Activated T-helper 1 cell treated with anti-CD3 and anti-CD28 coated beads, Interleukin-2, amount 50 U/mL, for 16 hours (primary cell): ENCODE measurements at regions not wholly inside any gene's neighbourhood (a gene's known extent, or its start where the extent isn't known, plus 50 kb on each side); places are given as distances from the start of the nearest gene placed in this dataset.
"Not testable (repeated sequence)": the region's sequence is repeated elsewhere in the genome, so short reads cannot be mapped to it uniquely, and the experiment has no call there.

Experiments
- DNase-seq, 2 donors: peaks; one replicate each; pipeline ENCODE4 v3.0.0-alpha.2; 2020; ENCODE audit warnings: low read depth in 1 of 2, low spot score in 1 of 2

DNA sequence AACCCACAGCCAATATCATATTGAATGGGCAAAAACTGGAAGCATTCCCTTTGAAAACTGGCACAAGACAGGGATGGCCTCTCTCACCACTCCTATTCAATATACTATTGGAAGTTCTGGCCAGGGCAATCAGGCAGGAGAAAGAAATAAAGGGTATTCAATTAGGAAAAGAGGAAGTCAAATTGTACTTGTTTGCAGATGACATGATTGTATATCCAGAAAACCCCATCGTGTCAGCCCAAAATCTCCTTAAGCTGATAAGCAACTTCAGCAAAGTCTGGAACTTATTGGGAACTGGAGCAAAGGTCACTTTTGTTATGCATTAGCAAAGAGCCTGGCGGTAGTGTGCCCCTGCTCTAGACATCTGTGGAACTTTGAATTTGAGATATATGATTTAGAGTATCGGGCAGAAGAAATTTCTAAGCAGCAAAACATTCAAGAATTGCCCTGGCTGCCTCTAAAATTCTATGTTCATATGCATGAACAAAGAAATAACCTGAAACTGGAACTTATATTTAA lies 53.4 kb upstream of the PSMA1 start:
- not testable (repeated sequence) for DNase-seq

DNA sequence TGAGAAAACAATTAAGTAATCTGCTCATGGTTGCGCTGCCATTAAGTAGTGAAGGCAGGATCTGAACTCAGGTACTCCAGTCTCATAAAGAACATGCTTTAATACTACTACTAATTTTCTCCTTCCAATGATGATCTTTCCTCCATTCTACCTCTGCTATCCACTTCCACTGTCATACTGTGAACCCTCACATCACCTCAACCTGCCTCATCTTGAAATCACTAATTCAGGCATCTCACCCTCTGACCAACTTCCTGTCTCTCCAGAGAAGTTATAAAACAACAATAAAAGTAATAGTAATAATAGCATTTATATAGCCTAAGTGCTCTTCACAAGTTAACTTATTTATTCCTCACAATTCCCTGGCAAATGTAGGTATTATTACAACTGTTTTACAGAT lies 57.1 kb upstream of the PSMA1 start:
- DNase-seq, result no peak

DNA sequence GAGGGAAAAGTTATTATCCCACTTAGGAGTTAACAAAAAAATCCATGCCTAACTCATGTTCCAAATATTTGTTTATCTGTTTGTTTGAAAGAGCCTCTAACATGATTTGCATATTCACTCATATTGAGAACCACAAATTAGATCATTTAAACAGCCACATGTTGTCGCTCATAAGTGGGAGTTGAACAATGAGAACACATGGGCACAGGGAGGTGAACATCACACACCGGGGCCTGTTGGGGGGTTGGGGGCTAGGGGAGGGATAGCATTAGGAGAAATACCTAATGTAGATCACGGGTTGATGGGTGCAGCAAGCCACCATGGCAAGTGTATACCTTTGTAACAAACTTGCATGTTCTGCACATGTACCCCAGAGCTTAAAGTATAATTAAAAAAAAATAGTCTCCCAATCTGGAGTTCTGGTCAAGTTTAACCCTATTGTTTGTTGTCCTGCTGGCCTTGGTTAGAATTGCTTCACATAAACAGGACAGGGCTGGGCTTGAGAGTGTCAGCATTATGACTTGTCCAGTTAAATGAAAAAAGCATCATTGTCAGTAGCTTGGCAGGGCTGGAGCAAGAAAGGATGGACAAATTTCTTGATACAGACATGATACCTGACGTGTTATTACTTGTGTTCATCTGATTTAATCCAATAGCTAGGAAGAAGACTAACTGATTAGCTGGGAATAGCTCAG lies 57.8 kb upstream of the PSMA1 start:
- no peak for DNase-seq

DNA sequence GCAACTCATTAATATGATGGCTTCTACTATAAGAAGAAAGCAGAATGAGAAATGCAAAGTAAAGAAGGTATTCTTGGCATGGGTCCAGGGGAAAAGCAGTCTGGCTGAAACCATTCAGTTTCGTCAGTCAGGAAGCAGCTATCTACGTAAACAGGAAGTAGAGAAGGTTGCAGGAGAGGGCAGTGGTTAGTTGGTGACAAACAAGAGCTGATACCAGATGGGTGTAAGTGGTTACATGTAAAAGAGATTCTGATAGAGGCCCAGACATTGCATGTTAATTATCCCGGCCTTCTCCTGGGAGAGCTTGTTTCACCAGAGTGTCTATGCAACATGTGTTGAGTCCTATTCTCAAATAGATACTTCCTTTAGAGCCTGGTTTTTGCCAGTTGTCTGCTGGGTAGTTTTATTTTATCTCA lies 58.4 kb upstream of the PSMA1 start:
- peak; percentile 10 to 48 for DNase-seq

DNA sequence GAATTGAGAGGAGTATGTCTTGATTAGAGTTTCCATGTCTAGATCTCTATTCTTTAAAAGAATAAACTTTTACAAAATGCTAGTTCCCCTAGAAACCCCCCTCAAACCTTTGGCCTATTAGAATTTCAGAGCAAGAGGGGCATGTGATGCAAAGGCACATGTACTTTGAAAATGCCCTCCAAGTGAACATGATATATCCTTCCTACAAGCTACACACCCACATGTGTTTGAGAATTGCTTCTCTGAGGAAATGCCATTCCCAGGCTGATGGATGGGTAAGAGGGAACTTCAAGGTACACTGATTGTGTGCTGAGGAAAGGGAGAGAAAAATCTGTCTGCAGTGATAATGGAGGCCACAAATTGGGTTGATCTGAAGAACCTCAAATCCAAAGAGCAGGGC lies 59.5 kb upstream of the PSMA1 start:
- no peak for DNase-seq

DNA sequence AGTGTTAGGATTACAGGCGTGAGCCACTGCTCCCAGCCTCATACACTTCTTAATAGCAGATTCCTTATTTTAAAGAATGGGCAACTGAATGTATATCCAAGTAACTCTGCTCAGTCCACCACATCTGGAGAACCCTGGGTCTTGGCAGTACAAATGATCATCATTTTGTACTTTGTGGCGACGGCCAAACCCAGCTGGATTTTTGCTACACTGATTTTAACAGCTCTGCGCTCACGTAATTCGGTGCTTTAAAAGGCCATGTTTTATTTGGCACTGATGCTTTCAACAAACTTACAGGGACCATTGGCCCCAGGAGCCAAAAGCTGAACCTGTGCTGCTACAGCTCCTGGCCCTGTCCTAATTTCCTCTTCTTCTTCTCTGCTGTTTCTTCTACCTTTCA lies 60.8 kb upstream of the PDE3B start:
- DNase-seq, result no peak

DNA sequence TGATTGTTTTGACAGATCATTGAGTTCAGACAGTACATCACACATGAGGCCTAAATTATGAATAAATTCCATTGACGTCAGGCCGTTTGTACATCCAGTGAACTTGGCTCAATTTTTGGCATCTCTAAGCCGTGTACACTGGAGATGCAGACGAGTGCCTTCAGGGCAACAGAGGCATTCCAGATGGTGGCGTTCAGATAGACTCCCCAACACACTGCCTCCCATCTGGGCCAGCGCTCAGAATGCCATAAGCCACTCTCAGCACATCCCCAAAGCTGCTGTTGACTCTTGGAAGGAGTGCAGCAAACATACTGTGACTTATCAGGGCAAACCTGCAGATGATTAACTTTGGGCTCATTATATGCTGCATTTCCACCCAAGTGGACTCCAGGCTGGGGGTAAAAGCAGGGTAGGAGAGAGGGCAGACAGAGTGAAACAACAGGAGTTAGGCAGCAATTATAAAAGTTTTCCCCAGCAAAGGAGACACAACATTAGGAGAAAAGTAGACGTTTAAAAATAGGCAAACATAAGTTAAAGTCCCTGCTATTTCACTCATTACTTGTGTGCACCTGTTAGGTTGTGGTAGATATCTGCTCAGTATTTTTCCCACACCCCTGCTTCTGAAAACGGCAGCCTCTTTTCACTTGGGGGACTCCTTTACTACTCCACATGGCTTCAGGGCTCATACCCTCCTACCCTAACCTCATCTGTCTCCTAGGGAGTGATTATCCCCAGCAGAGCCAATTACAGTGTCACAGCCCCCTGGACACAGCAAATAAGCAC lies 60.2 kb upstream of the PDE3B start:
- DNase-seq, result no peak

DNA sequence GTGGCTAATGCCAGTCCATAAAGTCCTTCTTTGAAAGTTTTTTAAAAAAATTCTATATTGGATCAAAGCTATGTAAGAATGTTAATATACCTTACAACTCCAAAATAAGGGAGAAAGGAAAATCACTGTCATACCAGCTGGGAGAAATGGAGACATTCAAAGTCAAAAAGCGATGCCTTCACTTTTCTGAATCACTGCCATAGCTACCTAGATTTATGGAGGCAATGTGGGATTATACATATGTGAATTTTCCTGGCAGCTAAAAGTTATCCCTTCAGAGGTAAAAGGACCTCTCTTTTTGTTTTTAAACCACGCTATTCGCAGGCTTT lies 59.6 kb upstream of the PDE3B start:
- no peak for DNase-seq

DNA sequence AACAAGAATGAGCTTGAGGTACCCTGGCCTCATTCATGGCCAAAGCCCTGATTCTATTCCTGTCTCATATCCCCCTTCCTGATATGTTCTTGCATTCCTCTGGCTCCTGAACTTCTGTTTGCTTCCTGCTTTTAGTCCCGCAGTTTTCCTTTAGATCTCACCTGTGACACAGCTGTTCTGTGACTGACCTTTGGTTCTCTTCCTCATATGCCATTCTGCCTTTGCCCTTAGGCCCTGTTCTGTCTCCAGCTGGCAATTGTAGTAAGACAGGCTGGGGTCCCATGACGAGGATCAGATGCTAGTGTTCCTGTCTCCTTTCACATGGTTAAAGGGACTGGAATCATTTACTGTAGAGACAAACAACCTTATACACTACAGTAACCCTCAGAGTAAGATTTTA lies 59.0 kb upstream of the PDE3B start:
- no peak for DNase-seq

DNA sequence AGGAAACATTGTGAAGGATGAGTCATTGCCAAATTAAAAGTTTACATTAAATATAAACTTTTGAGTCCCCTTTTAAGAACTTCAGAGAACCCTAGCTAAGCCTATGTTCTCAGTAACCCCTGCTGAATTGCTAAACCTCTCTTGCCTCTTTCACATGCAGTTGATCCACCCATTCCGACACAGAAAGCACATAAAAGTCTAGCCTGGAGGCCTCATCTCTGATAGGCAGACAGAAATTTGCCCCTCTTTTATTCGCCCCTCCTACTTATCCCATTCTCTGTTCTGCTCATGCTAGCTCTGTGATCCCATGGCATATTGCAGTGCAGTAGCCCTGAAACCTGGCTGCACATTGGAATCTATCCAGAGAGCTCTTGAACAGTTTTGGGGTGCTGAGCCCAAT lies 58.2 kb upstream of the PDE3B start:
- no peak for DNase-seq

DNA sequence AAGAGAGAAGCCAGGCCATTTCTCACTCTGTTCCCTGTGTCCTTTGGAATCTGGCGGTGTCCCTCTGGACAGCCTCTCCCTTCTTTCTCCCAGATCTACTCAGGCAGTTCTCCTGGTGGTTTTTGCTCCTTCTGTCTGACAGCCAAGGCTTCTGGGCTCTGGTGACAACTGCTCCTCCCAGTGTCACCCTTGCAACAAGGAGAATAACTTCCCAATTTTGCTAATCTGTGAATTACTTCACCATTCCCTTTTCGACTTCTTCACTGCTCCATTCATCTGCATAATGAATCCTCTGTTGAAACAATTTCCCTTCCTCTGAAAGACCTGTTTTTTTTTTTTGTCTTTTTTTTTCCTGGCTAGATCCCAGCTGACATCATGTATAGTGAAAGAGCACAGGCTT lies 56.3 kb upstream of the PDE3B start:
- DNase-seq, result no peak

DNA sequence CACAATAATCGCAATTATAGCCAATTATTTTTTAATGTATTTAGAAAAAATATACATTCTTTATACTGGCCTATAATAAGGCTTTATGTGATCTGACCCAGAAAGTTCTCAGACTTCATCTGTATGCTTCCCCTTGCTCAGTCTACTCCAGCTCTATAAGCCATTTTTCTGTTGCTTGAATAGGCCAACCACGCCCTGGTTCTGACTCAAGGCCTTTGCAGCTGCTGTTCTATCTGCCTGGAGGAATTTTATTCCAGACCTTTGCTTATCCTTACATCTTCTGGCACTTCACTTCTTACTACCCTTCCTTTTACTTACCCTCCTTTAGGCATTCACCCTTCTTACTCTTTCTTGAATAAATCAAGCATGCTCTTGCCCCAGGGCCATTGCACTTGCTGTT lies 54.9 kb upstream of the PDE3B start:
- DNase-seq, result no peak

DNA sequence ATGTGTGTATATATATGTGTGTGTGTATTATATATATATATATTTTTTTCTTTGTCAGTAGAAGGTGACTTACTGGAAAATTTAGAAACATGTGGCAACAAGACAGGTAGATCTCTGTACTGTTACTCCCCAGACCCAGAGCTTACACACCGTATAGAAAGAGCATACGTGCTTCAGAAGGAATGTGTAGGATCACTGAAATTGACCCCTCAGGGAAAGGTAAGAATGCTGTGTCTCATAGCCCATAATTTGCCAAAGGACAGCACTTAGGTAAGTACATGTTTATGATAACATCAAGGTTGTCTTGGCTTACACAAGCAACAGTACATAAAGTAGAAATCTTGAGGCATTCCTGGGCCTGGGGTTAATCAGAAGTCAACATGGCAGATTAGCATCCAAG lies 54.2 kb upstream of the PDE3B start:
- DNase-seq, result no peak

DNA sequence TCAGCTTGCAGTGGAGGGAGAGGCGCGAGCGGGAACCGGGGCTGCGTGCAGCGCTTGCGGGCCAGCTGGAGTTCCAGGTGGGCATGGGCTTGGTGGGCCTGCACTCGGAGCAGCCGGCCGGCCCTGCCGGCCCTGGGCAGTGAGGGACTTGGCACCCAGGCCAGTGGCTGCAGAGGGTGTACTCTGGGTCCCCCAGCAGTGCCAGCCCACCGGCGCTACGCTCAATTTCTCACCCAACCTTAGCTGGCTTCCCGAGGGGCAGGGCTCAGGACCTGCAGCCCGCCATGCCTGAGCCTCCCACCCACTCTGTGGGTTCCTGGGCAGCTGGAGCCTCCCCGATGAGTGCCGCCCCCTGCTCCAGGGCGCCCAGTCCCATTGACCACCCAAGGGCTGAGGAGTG lies 52.6 kb upstream of the PDE3B start:
- DNase-seq, result not testable (repeated sequence)

DNA sequence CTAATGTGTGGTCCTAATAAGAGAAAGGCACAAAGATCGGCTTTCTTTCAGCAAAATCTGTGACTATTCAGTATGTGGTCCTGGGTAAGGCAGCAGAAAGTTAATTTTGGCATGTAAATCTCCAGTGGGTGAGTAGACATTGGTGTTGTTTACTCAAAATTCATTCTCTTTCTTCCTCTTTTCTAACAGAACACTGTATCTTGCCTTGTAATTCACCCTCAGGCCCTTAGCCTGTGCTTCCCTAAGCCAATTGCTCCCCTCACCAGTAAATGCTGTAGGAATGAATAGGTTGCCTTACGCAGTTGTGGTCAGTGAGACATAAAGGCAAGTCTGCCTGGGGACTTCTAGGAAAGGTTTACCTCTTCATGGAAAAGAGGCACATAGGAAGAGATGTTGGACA lies 49.9 kb upstream of the PDE3B start:
- DNase-seq, result no peak
